ENCODE measurements at regions not wholly inside any gene's neighbourhood (a gene's known extent, or its start where the extent isn't known, plus 50 kb on each side); places are given as distances from the start of the nearest gene placed in this dataset.

DNA sequence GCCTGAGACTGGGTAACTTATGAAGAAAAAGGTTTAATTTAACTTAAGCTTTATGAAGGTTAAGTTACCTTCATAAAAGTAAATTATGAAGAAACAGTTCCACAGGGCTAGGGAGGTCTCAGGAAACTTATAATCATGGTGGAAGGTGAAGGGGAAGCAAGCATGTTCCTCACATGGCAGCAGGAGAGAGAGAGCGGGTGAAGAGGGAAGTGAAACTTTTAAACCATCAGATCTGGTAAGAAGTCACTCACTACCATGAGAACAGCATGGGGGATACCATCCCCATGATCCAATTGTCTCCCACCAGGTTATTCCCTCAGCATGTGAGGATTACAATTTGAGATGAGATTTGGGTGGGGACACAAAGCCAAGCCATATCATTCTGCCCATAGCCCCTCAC lies 944.7 kb upstream of the NDST4 start:
- Histone ChIP-seq H3K4me3 (replicated peaks in 1 of 3; ENCODE audit: insufficient read depth in 1 of 3, low read depth in 2 of 3, low read length in 3 of 3) (no peak overlapping the region), H3K27me3 (ENCODE audit: control insufficient read depth in 1 of 2, insufficient read depth in 2 of 2, low read length in 2 of 2) (no peaks in the 10 kb centered on the region), H3K79me2 (ENCODE audit: insufficient read depth, low read length) (no peaks in the 10 kb centered on the region), H4K20me1 (ENCODE audit: insufficient read depth, low read length) (no peaks in the 10 kb centered on the region), H3K4me2 (ENCODE audit: low read depth, low read length) (no peak overlapping the region), H2AFZ (ENCODE audit: low read length) (no peak overlapping the region), H3K9me3 (ENCODE audit: low read length) (no peaks in the 10 kb centered on the region), H3K9ac (ENCODE audit: insufficient read depth, low read depth, low read length) (no peak overlapping the region), H3K4me1 (ENCODE audit: insufficient read depth, low read length) (no peaks in the 10 kb centered on the region), H3K36me3 (replicated peaks in 1 of 2; ENCODE audit: control insufficient read depth in 1 of 2, insufficient read depth in 2 of 2, low read length in 2 of 2) (no peaks in the 10 kb centered on the region), H3K27ac (ENCODE audit: extremely low read length, insufficient read depth, low read length) (no peak overlapping the region)
- intact Hi-C loops (cut with micrococcal nuclease; ENCODE audit: unreplicated experiment): no loop called here
- ChIA-PET CTCF (ENCODE audit: low intra/inter-chr PET ratio, low total read pairs) (no interaction called here), POLR2A (no interaction called here)
- no peak for ATAC-seq
- BruUV-seq (replicated peaks): no TSS peak
- 82% methylated on average over 1 of the region's 1 CpG for WGBS (ENCODE audit: low lambda C conversion rate)
- in situ Hi-C loops (cut with HindIII; ENCODE audit: extremely low pct_ligation_motif_present, low pct_unique_long_range_greater_than_20kb): no loop called here
- TF ChIP-seq ZNF24 (IDR thresholded peaks at IDR 0.05) (no peak), KMT2A (CRISPR knock-in tag; IDR thresholded peaks at IDR 0.05) (no peak), SYNCRIP (IDR thresholded peaks at IDR 0.05; ENCODE audit: insufficient read depth, low read depth, low read length) (no peak), THAP11 (CRISPR knock-in tag; IDR thresholded peaks at IDR 0.05) (no peak), NCOR1 (IDR thresholded peaks at IDR 0.05; ENCODE audit: borderline replicate concordance, low read length) (no peak), ZNF7 (CRISPR knock-in tag; IDR thresholded peaks at IDR 0.05) (no peak), SIN3B (IDR thresholded peaks at IDR 0.05; ENCODE audit: low read length) (no peak), ZNF20 (CRISPR knock-in tag; IDR thresholded peaks at IDR 0.05) (no peak)
- TF ChIP-seq, protein P1, sequence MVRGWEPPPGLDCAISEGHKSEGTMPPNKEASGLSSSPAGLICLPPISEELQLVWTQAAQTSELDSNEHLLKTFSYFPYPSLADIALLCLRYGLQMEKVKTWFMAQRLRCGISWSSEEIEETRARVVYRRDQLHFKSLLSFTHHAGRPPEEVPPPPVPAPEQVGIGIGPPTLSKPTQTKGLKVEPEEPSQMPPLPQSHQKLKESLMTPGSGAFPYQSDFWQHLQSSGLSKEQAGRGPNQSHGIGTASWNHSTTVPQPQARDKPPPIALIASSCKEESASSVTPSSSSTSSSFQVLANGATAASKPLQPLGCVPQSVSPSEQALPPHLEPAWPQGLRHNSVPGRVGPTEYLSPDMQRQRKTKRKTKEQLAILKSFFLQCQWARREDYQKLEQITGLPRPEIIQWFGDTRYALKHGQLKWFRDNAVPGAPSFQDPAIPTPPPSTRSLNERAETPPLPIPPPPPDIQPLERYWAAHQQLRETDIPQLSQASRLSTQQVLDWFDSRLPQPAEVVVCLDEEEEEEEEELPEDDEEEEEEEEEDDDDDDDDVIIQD (CRISPR knock-in tag; IDR thresholded peaks at IDR 0.05; ENCODE audit: low read depth): no peak
- TF ChIP-seq, protein P2, sequence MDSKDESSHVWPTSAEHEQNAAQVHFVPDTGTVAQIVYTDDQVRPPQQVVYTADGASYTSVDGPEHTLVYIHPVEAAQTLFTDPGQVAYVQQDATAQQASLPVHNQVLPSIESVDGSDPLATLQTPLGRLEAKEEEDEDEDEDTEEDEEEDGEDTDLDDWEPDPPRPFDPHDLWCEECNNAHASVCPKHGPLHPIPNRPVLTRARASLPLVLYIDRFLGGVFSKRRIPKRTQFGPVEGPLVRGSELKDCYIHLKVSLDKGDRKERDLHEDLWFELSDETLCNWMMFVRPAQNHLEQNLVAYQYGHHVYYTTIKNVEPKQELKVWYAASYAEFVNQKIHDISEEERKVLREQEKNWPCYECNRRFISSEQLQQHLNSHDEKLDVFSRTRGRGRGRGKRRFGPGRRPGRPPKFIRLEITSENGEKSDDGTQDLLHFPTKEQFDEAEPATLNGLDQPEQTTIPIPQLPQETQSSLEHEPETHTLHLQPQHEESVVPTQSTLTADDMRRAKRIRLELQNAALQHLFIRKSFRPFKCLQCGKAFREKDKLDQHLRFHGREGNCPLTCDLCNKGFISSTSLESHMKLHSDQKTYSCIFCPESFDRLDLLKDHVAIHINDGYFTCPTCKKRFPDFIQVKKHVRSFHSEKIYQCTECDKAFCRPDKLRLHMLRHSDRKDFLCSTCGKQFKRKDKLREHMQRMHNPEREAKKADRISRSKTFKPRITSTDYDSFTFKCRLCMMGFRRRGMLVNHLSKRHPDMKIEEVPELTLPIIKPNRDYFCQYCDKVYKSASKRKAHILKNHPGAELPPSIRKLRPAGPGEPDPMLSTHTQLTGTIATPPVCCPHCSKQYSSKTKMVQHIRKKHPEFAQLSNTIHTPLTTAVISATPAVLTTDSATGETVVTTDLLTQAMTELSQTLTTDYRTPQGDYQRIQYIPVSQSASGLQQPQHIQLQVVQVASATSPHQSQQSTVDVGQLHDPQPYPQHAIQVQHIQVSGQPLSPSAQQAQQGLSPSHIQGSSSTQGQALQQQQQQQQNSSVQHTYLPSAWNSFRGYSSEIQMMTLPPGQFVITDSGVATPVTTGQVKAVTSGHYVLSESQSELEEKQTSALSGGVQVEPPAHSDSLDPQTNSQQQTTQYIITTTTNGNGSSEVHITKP (CRISPR knock-in tag; IDR thresholded peaks at IDR 0.05; ENCODE audit: low read depth): no peak
- DNase-seq (ENCODE audit: low spot score): no peak
- no peak for FAIRE-seq

Data from HepG2 (cell line).